ENCODE measurements at regions not wholly inside any gene's neighbourhood (a gene's known extent, or its start where the extent isn't known, plus 50 kb on each side); places are given as distances from the start of the nearest gene placed in this dataset.

GRCh38 chr1:106268070-106268469 is 788.4 kb upstream of the PRMT6 start:
- no peaks in the 10 kb centered on the region for H3K9me3 ChIP-seq
- H3K4me3 ChIP-seq: no peak overlapping the region
- no peaks in the 10 kb centered on the region for H3K4me1 ChIP-seq (replicated peaks)
- no peaks in the 10 kb centered on the region for H3K36me3 ChIP-seq
- TF ChIP-seq CTCF (IDR thresholded peaks at IDR 0.05) (peak in 2 of 4 experiments; percentile 10 to 19), POLR2AphosphoS5 (IDR thresholded peaks at IDR 0.05) (no peak)
- H3K27me3 ChIP-seq (replicated peaks; ENCODE audit: insufficient read depth): no peaks in the 10 kb centered on the region
- WGBS: 7% methylated on average over 5 of the region's 5 CpGs
- DNase-seq (ENCODE audit: low spot score): no peak
- H3K27ac ChIP-seq: no peak overlapping the region
- intact Hi-C loops (cut with DNase I): no loop called here

- no peak overlapping the region for H3K27ac ChIP-seq
- intact Hi-C loops (cut with DNase I): no loop called here
- 65% methylated on average over 1 of the region's 1 CpG for WGBS
- DNase-seq (ENCODE audit: low spot score): no peak
- no peak for TF ChIP-seq CTCF (IDR thresholded peaks at IDR 0.05)
- TF ChIP-seq POLR2A (IDR thresholded peaks at IDR 0.05): no peak
- TF ChIP-seq POLR2AphosphoS5 (IDR thresholded peaks at IDR 0.05): no peak
- no peaks in the 10 kb centered on the region for H3K36me3 ChIP-seq
- no peaks in the 10 kb centered on the region for H3K4me1 ChIP-seq (replicated peaks)
- no peak overlapping the region for H3K4me3 ChIP-seq
- no peaks in the 10 kb centered on the region for H3K27me3 ChIP-seq (replicated peaks; ENCODE audit: insufficient read depth)
- H3K9me3 ChIP-seq: no peaks in the 10 kb centered on the region
Measured at GRCh38 chr1:106276871-106277270, 779.6 kb upstream of the PRMT6 start.

- H3K27me3 ChIP-seq (replicated peaks; ENCODE audit: insufficient read depth): no peaks in the 10 kb centered on the region
- no peak for DNase-seq (ENCODE audit: low spot score)
- no peak overlapping the region for H3K27ac ChIP-seq
- intact Hi-C loops (cut with DNase I): no loop called here
- H3K4me3 ChIP-seq: no peak overlapping the region
- no peaks in the 10 kb centered on the region for H3K4me1 ChIP-seq (replicated peaks)
- H3K9me3 ChIP-seq: no peaks in the 10 kb centered on the region
- TF ChIP-seq POLR2AphosphoS5 (IDR thresholded peaks at IDR 0.05): no peak
- no peak for TF ChIP-seq POLR2A (IDR thresholded peaks at IDR 0.05)
- no peak for TF ChIP-seq CTCF (IDR thresholded peaks at IDR 0.05)
- 80% methylated on average over 4 of the region's 4 CpGs for WGBS
- no peaks in the 10 kb centered on the region for H3K36me3 ChIP-seq
Measured at GRCh38 chr1:106277786-106278185, 778.7 kb upstream of the PRMT6 start.

- intact Hi-C loops (cut with DNase I): no loop called here
- Histone ChIP-seq H3K4me3 (no peak overlapping the region), H3K27me3 (replicated peaks; ENCODE audit: insufficient read depth) (no peaks in the 10 kb centered on the region), H3K36me3 (no peaks in the 10 kb centered on the region), H3K4me1 (replicated peaks) (no peaks in the 10 kb centered on the region), H3K9me3 (no peaks in the 10 kb centered on the region), H3K27ac (no peak overlapping the region)
- TF ChIP-seq POLR2A (IDR thresholded peaks at IDR 0.05) (no peak), CTCF (IDR thresholded peaks at IDR 0.05) (no peak), POLR2AphosphoS5 (IDR thresholded peaks at IDR 0.05) (no peak)
- no peak for DNase-seq (ENCODE audit: low spot score)
- 72% methylated on average over 2 of the region's 2 CpGs for WGBS
Measured at GRCh38 chr1:106278716-106279115, 777.8 kb upstream of the PRMT6 start.

GRCh38 chr1:106289265-106289928 is 767.1 kb upstream of the PRMT6 start:
- DNase-seq (ENCODE audit: low spot score): no peak
- 91% methylated on average over 3 of the region's 3 CpGs for WGBS
- Histone ChIP-seq H3K27ac (no peak overlapping the region), H3K4me1 (replicated peaks) (no peaks in the 10 kb centered on the region), H3K4me3 (no peak overlapping the region), H3K27me3 (replicated peaks; ENCODE audit: insufficient read depth) (no peaks in the 10 kb centered on the region), H3K9me3 (no peaks in the 10 kb centered on the region), H3K36me3 (no peaks in the 10 kb centered on the region)
- intact Hi-C loops (cut with DNase I): no loop called here
- TF ChIP-seq POLR2AphosphoS5 (IDR thresholded peaks at IDR 0.05) (no peak), CTCF (IDR thresholded peaks at IDR 0.05) (no peak), POLR2A (IDR thresholded peaks at IDR 0.05) (no peak)
